Erythroblast (primary cell): ENCODE measurements at regions not wholly inside any gene's neighbourhood (a gene's known extent, or its start where the extent isn't known, plus 50 kb on each side); places are given as distances from the start of the nearest gene placed in this dataset.

Source experiments
- GATA1 ChIP-seq: IDR thresholded peaks from 2 replicates; pipeline ENCODE4 v1.6.1; 2011; ENCODE audit warnings: low read depth, mild to moderate bottlenecking, control low read depth, low read length, moderate library complexity
- POLR2A ChIP-seq: IDR thresholded peaks from 2 replicates; pipeline ENCODE4 v1.6.1; 2011; ENCODE audit warnings: mild to moderate bottlenecking, low read length

GRCh38 chr2:206851521-206851920, 86.1 kb downstream of the FASTKD2 start:
- no peak for TF ChIP-seq POLR2A
- no peak for TF ChIP-seq GATA1
